ENCODE measurements at regions not wholly inside any gene's neighbourhood (a gene's known extent, or its start where the extent isn't known, plus 50 kb on each side); places are given as distances from the start of the nearest gene placed in this dataset.

GRCh38 chrX:116298956-116299355 is 128.4 kb downstream of the AGTR2 start:
- TF ChIP-seq ZNF398 (tag by site-specific recombination; IDR thresholded peaks at IDR 0.05) (no peak), CTCF (tag by site-specific recombination; IDR thresholded peaks at IDR 0.05) (no peak), ZSCAN23 (tag by site-specific recombination; IDR thresholded peaks at IDR 0.05) (no peak), ZBTB11 (tag by site-specific recombination; conservative IDR thresholded peaks at IDR 0.05; ENCODE audit: low read depth) (no peak), ZNF184 (tag by site-specific recombination; IDR thresholded peaks at IDR 0.05) (no peak), REST (tag by site-specific recombination; IDR thresholded peaks at IDR 0.05) (no peak), ZNF121 (tag by site-specific recombination; IDR thresholded peaks at IDR 0.05) (no peak), ZNF513 (tag by site-specific recombination; IDR thresholded peaks at IDR 0.05) (no peak), ZBTB44 (tag by site-specific recombination; IDR thresholded peaks at IDR 0.05) (no peak), PATZ1 (tag by site-specific recombination; IDR thresholded peaks at IDR 0.05) (no peak), ZNF362 (tag by site-specific recombination; IDR thresholded peaks at IDR 0.05) (no peak)
